Activated gamma-delta T cell (primary cell): ENCODE measurements at regions not wholly inside any gene's neighbourhood (a gene's known extent, or its start where the extent isn't known, plus 50 kb on each side); places are given as distances from the start of the nearest gene placed in this dataset.

Experiments
- DNase-seq: peaks from one replicate; lab custom pipeline; 2025; lab: John Stamatoyannopoulos, UW

DNA sequence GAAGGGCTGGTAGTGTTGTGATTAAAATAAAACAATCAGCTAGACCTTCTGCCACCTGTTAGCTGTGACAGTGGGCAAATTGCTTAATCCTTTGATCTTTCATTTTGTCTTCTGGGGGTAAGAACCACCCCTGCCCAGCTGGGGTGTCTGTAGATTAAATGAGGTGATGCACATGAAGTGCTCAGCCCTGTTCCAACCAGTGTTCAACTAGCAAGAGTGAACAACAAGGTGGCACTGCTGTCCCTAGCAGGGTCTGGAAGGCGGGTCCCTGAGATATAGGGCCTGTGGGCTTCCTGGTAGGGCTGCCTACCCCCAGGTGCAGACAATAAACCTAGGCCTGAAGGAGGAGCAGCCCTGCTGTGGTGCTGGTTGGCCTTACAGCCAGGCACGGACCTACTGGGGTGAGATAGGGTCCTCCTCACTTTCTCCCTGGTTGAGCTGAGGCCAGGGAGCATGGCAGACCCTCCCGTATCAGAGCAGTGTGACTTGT lies 60.6 kb downstream of the ARL6IP4 start:
- DNase-seq: no peak

DNA sequence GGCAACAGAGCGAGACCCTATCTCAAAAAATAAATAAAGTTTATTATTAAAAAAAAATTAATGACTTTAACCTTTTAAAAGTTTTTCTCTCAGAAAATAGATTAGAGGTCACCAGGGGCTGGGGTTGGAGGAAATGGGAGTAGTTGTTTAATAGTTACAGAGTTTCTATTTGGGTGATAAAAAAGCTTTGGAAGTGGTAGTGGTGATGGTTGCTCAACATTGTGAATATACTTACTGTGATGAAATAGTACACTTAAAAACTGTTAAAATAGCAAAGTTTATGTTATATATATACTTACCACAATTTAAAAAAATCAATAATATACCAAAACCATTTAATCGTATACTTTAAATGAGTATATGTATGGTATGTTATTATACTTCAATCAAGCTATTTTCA lies 59.6 kb downstream of the ARL6IP4 start:
- DNase-seq: no peak

DNA sequence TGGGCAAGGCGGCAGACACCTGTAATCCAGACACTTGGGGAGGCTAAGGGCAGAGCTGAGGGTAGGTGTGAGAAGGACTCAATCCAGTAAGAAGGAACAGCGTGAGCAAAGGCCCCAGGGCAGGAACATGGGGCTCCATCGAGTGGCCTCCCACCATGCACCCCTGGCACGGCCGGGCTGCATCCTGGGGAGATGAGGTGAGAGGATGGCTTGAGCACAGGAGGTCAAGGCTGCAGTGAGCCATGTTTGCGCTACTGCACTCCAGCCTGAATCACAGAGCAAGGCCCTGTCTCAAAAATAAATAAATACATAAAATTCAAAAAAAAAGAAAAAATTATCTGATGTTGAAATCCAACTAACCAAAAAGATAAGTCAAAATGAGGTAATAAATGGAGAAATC lies 58.5 kb downstream of the ARL6IP4 start:
- DNase-seq: no peak

DNA sequence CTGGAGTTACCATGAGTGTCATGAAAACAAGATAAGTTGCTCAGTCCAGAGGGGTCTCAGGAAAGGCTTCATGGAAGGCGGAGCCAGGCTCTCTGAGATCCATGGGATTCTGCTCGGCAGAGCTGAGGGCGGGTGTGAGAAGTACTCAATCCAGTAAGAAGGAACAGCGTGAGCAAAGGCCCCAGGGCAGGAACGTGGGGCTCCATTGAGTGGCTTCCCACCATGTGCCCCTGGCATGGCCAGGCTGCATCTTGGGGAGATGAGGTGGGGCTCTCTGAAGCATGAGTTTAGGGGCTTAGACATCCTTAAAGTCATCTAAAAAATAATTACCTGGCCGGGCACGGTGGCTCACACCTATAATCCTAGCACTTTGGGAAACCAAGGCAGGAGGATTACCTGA lies 58.0 kb downstream of the ARL6IP4 start:
- DNase-seq: no peak

DNA sequence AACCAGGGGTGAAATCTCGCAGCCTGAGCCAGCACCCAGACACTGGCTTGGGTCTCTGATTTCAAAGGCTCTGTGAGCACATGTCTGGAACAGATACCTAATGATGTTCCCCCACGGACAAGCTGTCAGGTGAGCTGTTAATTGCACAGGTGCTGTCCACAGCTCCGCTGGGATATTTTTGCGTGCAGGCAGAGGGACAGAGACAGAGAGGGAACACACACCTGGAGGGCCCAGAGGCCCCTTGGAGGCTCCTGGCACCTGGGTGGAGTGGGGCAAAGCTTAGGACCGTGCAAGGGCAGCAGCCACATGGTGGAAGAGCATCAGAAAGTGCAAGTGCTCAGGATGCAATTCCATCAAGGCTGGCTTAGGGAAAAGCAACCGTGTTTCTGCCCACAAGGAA lies 57.3 kb downstream of the ARL6IP4 start:
- no peak for DNase-seq

DNA sequence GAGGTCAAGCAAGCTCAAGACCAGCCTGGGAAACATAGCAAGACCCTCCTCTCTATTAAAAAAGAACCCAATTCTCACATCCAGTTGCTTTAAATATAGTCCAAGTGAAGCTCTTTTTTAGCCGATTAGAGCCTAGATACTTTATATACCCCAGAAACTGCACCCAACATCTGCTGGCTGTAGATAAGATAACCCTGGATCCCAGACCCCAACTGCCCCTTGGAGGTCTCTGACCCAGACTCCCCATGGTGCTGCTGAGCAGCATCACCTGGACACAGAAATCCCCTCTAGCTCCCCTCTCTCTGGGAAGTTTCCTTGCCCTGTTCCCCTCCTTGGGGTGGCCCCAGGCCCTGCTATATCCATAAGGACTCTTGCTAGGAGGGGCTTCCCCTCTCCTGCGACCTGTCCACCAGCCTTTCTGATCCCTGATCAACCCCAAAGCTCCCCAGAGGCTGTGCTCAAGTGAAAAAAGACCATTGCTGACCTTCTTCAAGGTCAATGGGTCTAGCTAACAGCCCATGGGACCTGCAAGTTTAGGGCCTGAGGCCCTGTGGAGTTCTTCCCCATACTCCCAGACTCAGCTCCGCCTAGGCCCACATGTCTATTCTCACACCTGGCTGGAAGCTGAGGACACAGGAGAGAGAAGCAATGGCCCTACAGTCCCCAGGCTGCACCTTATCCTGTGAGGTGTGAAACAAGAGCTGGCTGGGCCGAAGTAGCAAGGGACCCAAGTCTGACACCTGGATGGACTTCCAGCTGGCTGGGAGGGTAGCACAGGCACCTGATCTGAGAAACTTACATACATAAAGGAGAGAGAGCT lies 56.2 kb downstream of the ARL6IP4 start:
- no peak for DNase-seq

DNA sequence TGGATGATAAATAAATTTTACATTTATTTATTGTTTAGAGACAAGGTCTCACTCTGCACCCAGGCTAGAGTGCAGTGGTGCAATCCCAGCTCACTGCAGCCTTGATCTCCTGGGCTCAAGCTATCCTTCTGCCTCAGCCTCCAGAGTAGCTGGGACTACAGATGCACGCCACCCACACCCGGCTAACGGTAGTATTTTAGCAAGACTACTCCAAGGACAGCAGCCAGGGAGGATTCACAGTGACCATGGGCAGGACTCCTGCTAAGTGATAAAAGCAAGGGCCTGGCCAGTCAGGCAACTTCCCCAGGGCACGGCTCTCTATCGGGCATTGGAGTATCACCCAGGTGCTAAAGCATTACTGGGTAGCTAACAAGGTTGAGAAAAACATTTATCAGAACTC lies 55.4 kb downstream of the ARL6IP4 start:
- DNase-seq: no peak

DNA sequence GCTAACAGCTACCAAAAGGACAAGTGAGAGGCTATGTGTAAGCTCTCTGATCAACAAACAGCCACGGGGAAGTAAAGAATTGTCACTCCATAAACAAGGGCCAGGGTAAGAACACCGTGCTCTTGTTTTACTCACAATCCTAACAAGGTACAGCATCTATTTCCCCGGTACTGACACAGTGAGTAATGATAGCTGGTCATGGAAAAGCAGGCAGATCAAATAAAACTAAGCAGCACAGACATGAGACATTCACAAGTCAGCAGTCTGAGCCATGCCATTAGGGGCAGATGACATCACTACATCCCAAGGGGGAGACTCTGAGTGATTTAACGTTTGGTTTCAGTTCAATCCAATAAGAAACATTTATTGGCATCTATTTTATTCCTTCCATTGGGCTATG lies 54.4 kb downstream of the ARL6IP4 start:
- DNase-seq: no peak

DNA sequence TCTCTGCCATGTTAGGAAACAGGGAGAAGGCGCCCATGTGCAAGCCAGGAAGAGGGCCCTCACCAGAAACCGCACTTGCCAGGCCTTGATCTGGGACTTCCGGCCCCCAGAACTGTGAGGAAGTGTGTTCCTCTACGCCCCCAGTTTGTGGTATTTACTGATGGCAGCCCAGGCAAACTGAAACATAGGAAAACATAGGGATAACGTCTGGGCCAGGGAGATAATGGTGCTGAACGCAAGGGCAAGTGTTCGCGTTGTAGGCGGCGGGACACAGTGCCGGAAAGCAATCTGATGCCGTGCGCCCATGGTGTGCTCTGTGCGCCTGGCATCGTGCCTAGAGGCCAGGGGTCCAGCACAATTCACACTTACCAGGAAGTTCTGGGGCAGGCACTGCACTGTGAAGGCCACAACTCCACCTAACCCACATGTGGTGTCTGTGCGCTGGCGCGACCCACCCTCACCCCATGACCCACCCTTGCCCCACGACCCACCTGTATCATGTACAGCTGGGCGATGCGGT lies 53.6 kb downstream of the ARL6IP4 start:
- no peak for DNase-seq

DNA sequence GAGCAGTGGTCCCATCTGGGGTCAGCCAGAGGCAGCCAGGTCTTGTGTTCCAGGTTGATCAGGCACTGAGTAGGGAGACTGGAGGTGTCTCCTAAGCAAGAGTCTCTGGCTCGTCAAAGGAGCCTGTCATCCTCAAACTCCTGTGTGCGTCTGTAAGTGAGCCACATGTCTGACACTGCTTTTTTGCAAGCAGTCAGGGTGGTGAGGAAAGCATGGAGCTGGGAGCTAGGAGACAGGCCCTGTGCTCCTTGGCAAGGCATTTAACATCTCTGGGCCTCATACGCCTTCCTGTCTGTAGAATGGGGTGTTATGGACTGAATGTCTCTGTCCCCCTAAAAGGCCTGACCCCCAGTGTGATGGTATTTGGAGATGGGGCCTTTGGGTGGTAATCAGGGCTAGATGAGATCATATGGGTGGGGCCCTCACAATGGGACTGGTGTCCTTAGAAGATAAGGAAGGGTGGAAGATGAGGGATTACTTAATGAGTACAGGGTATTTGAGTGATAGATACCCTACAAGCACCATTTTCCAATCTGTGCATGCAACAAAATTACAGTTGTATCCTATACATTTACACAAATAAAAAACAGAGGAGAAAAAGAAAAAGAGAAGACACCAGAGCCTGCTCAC lies 53.0 kb downstream of the ARL6IP4 start:
- DNase-seq: no peak

DNA sequence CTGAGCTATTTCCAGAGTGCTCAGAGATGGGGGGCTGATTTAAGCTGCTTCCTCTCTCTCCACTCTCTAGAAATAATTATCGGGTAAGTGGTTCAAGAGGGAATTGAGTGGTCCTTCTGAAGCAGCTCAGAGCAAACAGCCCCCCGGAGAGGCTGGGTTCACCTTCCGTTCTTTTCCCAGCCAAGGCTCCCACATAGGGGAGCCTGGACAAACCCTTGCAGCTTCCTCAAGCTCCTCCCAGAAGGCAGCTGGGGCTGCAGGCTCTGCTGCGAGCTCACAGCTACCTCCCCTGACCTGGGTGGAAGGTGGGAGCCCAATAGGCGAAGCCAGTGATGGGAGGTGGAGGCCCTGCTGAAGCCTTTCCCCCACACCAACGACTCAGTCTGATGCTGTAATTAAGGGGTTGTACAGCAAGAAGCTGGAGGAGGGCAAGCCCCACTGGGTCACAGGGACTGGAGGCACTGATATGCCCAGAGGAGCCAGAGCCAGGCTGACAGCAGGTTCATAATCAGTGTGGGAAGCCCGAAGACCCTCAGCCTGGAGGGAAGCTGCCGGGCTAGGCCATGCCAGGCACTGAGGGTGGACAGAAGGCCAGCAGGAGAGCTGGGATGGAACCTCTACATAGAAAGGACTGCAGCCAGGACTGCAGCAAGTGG lies 52.4 kb downstream of the ARL6IP4 start:
- DNase-seq: no peak
